GM19372 (cell line): ENCODE measurements at regions not wholly inside any gene's neighbourhood (a gene's known extent, or its start where the extent isn't known, plus 50 kb on each side); places are given as distances from the start of the nearest gene placed in this dataset.

ENCODE experiments used
- ATAC-seq: cut with Tn5 transposase; IDR thresholded peaks from one replicate; pipeline ENCODE4 v1.9.1; 2021; ENCODE audit warnings: mild to moderate bottlenecking, low read depth, moderate library complexity; ENCODE audit not compliant: unreplicated experiment

DNA sequence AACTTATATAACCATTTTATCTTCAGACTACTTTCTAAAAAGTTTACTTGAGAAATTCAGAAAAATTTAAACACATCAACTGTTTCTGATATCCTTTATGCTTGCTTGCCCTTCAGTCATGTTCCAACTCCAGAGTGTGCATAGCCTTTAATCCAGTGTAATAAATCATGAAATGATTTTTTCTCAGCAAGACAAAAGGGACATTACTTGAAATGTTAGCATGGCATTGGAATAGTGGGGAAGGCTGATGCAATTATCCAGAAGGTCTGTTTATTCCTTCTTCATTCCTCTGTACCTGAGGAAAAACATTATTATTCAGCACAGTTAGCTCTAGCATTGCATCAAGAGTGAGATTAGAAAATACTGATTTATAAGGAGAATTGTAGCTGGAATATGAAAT lies 209.9 kb downstream of the SLC7A11 start:
- no peak for ATAC-seq

DNA sequence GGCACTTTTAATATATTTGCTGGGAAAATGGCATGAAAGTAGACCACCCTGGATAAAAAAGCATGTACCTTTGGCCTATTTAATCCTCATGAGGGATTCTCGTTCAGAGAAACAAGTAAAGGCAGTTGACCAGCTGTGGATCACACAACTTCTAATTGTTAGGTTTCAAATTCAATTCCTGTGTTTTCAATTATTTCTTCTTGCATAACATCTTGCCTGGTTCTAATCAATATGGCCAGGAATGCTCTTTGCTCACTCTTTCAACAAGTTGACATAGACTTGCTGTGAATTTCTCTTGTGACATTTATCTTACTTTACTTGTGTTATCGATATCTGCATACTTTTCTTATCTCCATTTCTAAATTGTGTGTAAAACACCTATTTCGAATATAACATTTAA lies 211.8 kb downstream of the SLC7A11 start:
- no peak for ATAC-seq

DNA sequence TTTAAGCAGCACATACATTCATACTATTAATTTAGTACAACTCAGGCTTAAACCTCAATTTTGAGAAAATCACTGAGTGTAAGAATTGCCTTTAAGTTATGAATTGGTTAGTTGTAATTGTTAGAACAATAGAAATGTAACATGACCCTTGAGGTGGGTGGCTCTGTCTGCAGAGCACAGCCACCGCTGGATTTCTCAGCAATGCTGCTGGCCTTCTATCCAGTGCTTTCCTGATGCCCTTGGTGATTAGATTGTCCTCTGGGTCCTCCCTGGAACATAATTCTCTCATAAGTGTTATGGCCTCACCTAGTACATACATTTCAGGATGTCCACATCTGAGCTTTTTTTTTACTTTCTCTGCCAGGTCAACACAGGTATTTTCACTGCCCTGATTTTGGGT lies 213.2 kb downstream of the SLC7A11 start:
- ATAC-seq = no peak

DNA sequence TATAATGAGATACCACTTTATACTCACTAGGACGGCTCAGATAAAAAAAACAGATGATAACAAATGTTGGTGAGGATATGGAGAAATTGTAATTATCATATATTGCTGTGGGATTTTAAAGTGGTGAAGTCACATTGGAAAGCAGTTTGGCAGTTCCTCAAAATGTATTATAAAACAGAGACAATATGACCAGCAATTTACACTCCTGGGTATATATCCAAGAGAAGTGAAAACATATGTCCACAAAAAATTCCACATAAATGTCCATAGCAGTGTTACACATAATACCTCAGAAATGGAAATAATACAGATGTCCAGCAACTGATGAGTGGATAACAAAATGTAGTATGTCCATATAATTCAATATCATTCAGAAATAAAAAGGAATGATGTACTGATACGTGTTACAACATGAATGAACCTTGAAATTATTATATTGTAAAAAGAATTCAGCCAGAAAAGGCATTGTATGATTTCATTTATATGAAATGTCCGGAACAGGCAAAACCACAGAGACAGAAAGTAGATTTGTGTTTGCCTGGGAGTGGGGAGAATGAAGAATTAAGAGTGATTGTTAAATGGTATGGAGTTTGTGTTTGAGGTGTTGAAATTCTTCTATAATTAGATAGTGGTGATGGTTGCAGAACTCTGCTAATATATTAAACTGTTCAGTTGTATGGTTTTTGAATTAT lies 220.9 kb downstream of the SLC7A11 start:
- no peak for ATAC-seq

GRCh38 chr4:138014590-138015288 lies 227.4 kb downstream of the SLC7A11 start:
- ATAC-seq = no peak

DNA sequence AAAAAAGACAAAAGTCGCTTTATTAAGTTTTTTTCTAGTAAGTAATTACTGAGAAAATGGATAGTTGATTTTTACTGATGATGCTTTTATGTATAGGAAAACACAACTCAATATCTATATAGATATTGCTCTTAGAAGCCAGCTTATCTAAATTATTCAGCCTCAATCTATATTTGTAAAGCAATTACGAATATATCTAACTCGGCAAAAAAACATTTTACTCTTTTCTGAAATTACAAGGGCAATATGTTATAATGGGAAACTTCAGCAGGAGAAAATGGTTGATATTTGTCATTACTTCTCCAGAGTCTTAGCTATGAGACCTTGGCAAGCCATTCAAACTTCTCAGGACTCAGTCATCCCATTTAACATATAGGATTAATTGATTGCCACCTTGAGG lies 228.5 kb downstream of the SLC7A11 start:
- ATAC-seq = no peak

- no peak for ATAC-seq
Observed at GRCh38 chr4:138010639-138011038, 231.5 kb downstream of the SLC7A11 start.

GRCh38 chr4:138007572-138007971 lies 234.6 kb downstream of the SLC7A11 start:
- ATAC-seq = no peak

DNA sequence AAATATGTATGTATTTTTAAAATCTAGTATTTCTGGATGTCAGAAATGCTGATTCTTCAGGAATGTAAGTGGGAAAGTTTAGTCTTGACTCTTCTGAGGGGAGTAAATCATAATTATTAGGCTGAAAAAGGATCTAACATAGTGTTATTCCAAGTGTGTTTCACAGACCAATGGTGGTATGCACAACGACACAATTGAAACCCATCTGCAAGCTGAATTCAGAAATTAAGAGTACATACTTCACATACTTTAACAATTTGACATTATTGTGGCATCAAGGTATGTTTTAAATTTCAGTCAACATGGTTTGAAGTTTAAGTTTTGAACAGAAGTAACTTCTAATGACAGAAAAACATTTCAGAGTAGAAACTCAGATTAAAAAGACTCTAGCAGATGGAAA lies 236.7 kb downstream of the SLC7A11 start:
- ATAC-seq = no peak

- ATAC-seq = peak; percentile 73
Observed at GRCh38 chr4:138003248-138003647, 238.9 kb downstream of the SLC7A11 start.

GRCh38 chr4:137998666-137999429 lies 243.3 kb downstream of the SLC7A11 start:
- ATAC-seq = no peak

GRCh38 chr4:137997496-137997895 lies 244.7 kb downstream of the SLC7A11 start:
- ATAC-seq = no peak

DNA sequence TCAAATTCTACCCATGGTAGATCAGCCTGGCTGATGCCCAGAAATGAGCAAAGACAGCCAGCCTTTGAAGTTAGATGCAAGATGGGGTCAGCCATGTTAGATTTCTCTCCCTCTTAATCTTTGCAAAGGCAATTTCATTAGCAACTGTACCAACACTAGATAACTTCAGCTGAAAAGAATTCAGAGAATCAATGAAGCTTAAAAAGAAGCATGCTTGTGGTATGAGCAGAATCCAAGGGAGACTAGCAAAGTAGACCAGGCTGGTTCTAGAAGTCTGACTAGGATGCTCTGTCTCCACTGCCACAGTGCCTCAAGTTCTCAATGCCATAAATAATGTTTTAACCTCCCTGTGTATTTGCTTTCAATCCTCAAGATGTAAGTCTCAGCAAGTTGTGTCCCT lies 247.3 kb downstream of the SLC7A11 start:
- ATAC-seq = no peak

DNA sequence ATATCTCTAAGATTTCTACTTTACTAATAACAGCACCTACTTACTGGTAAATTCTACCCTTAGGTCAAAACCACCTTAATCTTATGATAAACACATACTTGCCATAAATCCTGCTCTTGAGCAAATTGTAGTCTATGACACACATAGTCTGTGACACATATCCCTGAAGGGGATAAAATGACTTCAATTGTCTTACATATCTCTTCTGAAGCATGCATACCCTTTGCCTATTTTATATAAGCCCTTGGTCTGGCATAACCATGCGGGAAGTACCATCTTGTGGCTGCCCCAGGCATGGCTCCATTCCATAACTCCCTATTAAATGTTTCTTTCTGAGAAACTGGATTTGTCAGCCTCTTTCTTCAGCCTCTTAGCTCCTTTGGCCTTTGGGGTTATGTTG lies 248.9 kb downstream of the SLC7A11 start:
- no peak for ATAC-seq

DNA sequence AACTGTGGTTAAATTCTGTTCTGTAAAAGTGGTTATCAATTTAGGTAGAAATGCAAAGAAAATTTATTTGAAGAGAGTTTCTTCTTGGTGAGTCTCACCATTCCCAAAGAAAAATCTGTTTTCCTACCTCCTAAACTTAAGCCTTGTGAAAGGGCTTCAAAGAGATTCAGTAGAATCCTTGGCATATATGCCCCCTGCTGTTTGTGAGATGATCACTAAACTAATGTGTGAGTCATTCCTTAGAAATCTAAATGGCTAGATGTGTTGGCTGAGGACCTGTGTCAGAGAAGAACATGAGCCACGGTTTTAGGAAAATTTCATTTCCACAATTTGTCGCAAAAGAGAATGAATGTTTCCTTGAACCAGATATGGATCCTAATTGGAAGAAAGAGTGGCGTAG lies 260.9 kb downstream of the SLC7A11 start:
- ATAC-seq = no peak

DNA sequence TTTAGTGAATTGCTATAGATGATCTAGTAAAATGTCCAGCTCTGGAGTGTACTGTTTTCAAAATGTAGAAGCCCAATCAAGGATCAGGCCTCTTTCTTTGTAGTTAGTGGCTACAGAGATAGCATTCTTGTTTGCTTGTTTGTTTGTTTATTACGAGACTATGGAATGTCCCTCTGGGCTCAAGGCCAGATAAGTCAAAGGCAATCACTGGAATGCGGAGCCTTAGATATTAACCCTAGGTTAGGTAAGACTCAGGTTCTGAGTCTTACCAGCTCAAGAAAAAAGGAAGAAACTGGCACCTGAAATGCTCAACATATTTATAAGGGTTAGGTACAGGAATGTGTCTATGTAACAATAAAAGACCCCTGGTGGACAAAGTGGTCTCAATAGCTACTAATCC lies 261.5 kb downstream of the SLC7A11 start:
- no peak for ATAC-seq

- no peak for ATAC-seq
Observed at GRCh38 chr4:137979938-137980337, 262.2 kb downstream of the SLC7A11 start.

- ATAC-seq = no peak
Observed at GRCh38 chr4:137968956-137969678, 273.0 kb downstream of the SLC7A11 start.

DNA sequence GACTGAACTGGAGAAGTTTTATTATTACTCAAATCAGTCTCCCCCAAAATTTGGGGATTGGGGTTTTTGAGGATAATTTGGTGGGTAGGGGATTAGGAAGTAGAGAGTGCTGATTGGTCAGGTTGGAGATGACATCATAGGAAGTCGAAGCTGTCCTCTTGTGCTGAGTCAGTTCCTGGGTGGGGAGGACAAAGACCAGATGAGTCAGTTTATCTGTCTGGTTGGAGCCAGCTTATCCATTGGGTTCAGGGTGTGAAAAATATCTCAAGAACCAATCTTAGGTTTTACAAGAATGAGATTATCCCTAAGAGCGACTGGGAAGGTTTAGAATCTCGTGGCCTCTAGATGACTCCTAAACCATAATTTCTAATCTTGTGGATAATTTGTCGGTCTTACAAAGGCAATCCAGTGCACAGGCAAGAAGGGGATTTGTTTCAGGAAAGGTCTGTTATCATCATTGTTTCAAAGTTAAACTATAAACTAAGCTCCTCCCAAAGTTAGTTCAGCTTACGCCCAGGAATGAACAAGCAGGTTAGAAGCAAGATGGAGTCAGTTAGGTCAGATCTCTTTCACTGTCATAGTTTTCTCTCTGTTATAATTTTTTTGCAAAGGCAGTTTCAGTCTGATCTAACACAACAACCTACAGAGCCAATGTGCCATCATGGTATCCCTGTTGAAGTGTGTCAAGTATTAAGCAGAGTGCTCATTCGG lies 274.5 kb downstream of the SLC7A11 start:
- no peak for ATAC-seq

DNA sequence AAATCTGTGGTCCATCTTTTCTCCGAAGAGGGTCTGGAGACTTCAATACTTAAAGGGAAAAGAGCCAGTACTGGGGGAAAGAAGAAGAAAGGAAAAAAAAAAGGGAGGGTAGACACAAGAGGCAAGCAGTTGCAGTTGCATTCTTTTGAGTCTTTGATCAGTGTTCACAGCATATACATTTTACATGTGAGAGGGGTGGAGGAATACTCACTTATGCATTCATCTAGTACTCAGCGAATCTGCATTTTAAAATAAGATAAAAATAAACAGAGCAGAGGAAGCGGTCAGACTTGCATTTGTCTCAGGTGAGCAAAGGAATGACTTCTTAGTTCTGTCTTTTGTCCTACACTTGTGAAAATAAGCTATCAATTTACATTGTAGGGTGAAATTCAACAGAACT lies 275.6 kb downstream of the SLC7A11 start:
- no peak for ATAC-seq
